PC-9 (cell line): ENCODE measurements at regions not wholly inside any gene's neighbourhood (a gene's known extent, or its start where the extent isn't known, plus 50 kb on each side); places are given as distances from the start of the nearest gene placed in this dataset.

ENCODE experiments used
- CTCF ChIP-seq: fragments of 200-600 bp; sonication (generic); conservative IDR thresholded peaks from 2 replicates; pipeline ENCODE4 v1.6.1; 2017; ENCODE audit warnings: mixed run types, antibody characterized with exemption, mild to moderate bottlenecking, moderate library complexity
- EZH2 ChIP-seq: fragments of 200-600 bp; sonication (generic); IDR thresholded peaks from 2 replicates; pipeline ENCODE4 v1.8.0; 2017; ENCODE audit warnings: antibody characterized with exemption, low read depth

DNA sequence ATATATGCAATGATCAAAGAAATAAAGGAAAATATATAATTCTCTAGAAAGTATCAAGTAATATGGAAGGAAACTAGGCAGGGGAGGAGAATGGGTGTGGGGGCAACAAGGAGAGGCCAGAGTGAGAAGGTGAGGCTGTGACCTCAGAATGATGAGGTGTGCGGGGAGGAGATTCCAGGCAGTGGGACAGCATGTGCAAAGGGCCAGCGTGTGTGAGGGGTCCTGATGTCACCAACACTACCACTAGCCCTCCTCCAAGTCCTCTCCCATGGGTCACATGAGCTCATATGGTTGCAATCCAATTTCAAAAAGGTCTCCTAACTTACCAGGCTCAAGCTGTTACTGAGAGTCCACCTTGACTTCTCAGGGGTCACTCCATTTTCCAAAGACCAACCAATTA lies 463.9 kb downstream of the MN1 start:
- TF ChIP-seq CTCF (no peak), EZH2 (no peak)
